H1 (cell line): ENCODE measurements at regions not wholly inside any gene's neighbourhood (a gene's known extent, or its start where the extent isn't known, plus 50 kb on each side); places are given as distances from the start of the nearest gene placed in this dataset.

Source experiments
- POLR2AphosphoS5 ChIP-seq: IDR thresholded peaks from 2 replicates; pipeline ENCODE4 v1.6.1; 2011; ENCODE audit warnings: low read depth, low read length
- YY1 ChIP-seq: IDR thresholded peaks from 2 replicates; pipeline ENCODE4 v1.6.1; 2011; ENCODE audit warnings: low read depth, mild to moderate bottlenecking, low read length

DNA sequence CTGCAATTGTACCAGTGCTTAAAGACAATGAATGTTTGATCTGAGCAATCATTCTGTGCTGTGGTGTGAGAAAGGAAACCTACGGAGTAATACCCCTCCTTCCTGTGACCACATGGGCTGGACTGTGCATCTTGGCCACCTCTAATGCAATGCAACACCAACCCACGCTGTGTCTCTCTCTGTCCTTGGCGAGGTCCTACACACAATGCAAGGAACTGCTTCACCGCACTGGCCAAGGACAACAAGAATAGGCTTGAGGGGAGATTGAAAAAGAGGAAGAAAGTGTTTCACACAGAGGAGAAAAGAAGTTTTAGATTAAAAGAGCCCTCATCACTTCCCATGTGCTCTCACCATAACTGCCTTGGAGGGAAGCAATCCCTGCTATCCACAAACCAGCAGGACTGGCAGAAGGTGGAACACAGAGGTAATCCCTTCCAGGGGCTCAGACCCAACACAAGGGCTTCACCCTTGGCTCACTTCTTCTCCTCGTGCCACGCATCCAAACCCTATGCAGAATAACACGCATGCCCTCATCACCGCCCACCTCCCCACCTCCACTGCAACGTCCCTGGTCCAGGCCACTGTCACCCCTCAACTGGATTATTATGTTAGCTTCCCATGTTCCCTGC is 112.5 kb upstream of the ERG start (continued):
- no peak for TF ChIP-seq YY1
- TF ChIP-seq POLR2AphosphoS5 = no peak
